ENCODE measurements at regions not wholly inside any gene's neighbourhood (a gene's known extent, or its start where the extent isn't known, plus 50 kb on each side); places are given as distances from the start of the nearest gene placed in this dataset.

GRCh38 chr7:106480161-106480579 lies 180.8 kb downstream of the CCDC71L start:
- no peak for DNase-seq (ENCODE audit: low spot score in 2 of 2)
- Histone ChIP-seq H3K4me3 (no peak overlapping the region), H3K4me1 (no peaks in the 10 kb centered on the region), H3K9me3 (no peaks in the 10 kb centered on the region), H3K36me3 (no peaks in the 10 kb centered on the region), H3K27ac (no peak overlapping the region), H3K27me3 (no peaks in the 10 kb centered on the region)
- intact Hi-C loops (cut with DNase I; ENCODE audit: low total_unique reads): no loop called here
- no peak for TF ChIP-seq POLR2A (IDR thresholded peaks at IDR 0.05)
- no peak for TF ChIP-seq CTCF (IDR thresholded peaks at IDR 0.05)
- no peak for TF ChIP-seq POLR2AphosphoS5 (IDR thresholded peaks at IDR 0.05)

- DNase-seq (ENCODE audit: low spot score in 2 of 2): no peak
- H3K9me3 ChIP-seq: no peaks in the 10 kb centered on the region
- no peak overlapping the region for H3K27ac ChIP-seq
- H3K4me1 ChIP-seq: no peaks in the 10 kb centered on the region
- H3K27me3 ChIP-seq: no peaks in the 10 kb centered on the region
- TF ChIP-seq POLR2AphosphoS5 (IDR thresholded peaks at IDR 0.05) (no peak), CTCF (IDR thresholded peaks at IDR 0.05) (no peak), POLR2A (IDR thresholded peaks at IDR 0.05) (no peak)
- H3K36me3 ChIP-seq: no peaks in the 10 kb centered on the region
- intact Hi-C loops (cut with DNase I; ENCODE audit: low total_unique reads): loop anchor here (5.0 kb wide), 1 partner anchor 446 kb away; no protein-coding TSS in a partner anchor
- no peak overlapping the region for H3K4me3 ChIP-seq
Measured at GRCh38 chr7:106476751-106477150, 184.2 kb downstream of the CCDC71L start.

- Histone ChIP-seq H3K4me3 (no peak overlapping the region), H3K4me1 (no peaks in the 10 kb centered on the region), H3K27ac (no peak overlapping the region), H3K36me3 (no peaks in the 10 kb centered on the region), H3K27me3 (no peaks in the 10 kb centered on the region), H3K9me3 (no peaks in the 10 kb centered on the region)
- intact Hi-C loops (cut with DNase I; ENCODE audit: low total_unique reads): no loop called here
- no peak for TF ChIP-seq CTCF (IDR thresholded peaks at IDR 0.05)
- TF ChIP-seq POLR2A (IDR thresholded peaks at IDR 0.05): no peak
- TF ChIP-seq POLR2AphosphoS5 (IDR thresholded peaks at IDR 0.05): no peak
- DNase-seq (ENCODE audit: low spot score in 2 of 2): no peak
Measured at GRCh38 chr7:106472741-106473140, 188.0 kb upstream of the NAMPT start.

GRCh38 chr7:106471686-106472440 lies 187.1 kb upstream of the NAMPT start:
- Histone ChIP-seq H3K4me1 (no peaks in the 10 kb centered on the region), H3K9me3 (no peaks in the 10 kb centered on the region), H3K4me3 (no peak overlapping the region), H3K36me3 (no peaks in the 10 kb centered on the region), H3K27ac (no peak overlapping the region), H3K27me3 (no peaks in the 10 kb centered on the region)
- intact Hi-C loops (cut with DNase I; ENCODE audit: low total_unique reads): no loop called here
- DNase-seq (ENCODE audit: low spot score in 2 of 2): no peak
- no peak for TF ChIP-seq POLR2AphosphoS5 (IDR thresholded peaks at IDR 0.05)
- TF ChIP-seq CTCF (IDR thresholded peaks at IDR 0.05): no peak
- no peak for TF ChIP-seq POLR2A (IDR thresholded peaks at IDR 0.05)

- Histone ChIP-seq H3K9me3 (no peaks in the 10 kb centered on the region), H3K4me3 (no peak overlapping the region), H3K27me3 (no peaks in the 10 kb centered on the region), H3K27ac (no peak overlapping the region), H3K4me1 (no peaks in the 10 kb centered on the region), H3K36me3 (no peaks in the 10 kb centered on the region)
- intact Hi-C loops (cut with DNase I; ENCODE audit: low total_unique reads): no loop called here
- TF ChIP-seq POLR2AphosphoS5 (IDR thresholded peaks at IDR 0.05): no peak
- TF ChIP-seq CTCF (IDR thresholded peaks at IDR 0.05): no peak
- no peak for TF ChIP-seq POLR2A (IDR thresholded peaks at IDR 0.05)
- no peak for DNase-seq (ENCODE audit: low spot score in 2 of 2)
Measured at GRCh38 chr7:106471021-106471420, 186.2 kb upstream of the NAMPT start.

All from breast epithelium (tissue), 4 donors.